GM19328 (cell line): ENCODE measurements at regions not wholly inside any gene's neighbourhood (a gene's known extent, or its start where the extent isn't known, plus 50 kb on each side); places are given as distances from the start of the nearest gene placed in this dataset.

Source experiments
- ATAC-seq: cut with Tn5 transposase; IDR thresholded peaks from one replicate; pipeline ENCODE4 v1.9.1; 2021; ENCODE audit warnings: mild to moderate bottlenecking, moderate library complexity; ENCODE audit not compliant: unreplicated experiment

DNA sequence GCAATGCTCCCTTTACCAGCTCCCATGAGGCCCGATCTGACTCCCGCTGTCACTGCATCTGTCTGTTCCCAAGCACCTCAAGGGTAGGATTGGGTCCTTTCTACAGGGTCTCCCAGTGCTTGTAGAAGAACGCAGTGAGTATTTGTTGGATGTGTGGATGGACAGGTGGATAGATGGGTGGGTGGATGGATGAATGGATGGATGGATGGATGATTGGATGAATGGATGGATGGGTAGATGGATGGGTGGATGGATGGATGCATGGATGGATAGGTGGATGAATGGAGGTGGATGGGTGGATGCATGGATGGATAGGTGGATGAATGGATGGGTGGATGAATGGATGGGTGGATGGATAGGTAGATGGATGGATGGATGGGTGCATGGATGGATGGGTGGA is 91.6 kb downstream of the HS1BP3 start:
- no peak for ATAC-seq

DNA sequence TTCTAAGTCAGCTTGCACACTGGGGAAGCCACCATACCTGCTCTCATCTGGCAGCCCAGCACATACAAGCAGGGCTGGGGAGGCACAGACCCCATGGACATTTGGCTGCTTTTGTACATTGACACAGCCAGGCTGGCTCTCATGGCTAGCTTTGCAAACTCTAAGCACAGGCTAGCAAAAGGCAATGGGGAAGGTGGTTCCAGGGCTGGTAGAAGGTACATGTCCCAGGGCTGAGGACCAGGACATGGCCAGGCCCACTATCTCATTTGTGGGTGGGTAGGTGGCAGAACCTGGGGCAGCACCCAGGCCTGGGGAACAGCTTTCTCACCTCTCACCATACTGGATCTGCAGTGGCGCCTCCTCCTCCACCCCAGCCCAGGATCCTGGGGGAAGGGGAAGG is 90.9 kb downstream of the HS1BP3 start:
- no peak for ATAC-seq

DNA sequence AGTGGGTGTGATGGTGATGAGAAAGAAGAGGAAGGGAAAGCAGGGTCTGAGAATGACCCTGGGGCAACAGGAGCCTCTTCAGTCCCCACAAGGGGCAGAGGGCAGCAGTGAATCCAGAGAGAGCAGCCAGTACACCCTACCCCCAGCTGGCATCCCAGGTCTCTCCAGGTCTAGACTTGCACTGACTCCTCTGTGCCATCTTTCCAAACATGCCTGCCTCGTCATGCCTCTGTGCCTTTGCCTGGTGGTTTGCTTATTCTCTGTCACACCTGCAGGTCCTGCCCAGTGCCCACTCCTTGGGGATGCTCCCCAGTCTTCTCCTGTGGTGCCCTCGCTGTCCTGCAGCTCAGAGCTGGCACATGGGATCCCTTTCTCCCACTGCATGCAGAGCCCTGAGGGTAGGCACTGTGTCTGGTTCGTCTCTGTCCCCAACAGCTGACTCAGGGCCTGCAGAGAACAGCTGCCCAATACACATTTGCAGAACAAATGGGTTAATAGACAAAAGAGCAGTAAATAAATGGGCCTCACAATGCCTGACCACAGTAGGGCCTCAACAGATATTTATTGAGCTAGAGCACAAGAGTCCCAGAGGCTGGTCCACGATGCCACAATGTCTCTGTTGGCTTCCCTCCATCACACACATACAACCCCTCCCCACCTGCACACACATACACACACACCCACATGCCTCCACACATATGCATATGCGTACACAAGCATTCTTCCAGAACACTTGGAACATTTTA is 89.8 kb downstream of the HS1BP3 start:
- no peak for ATAC-seq

DNA sequence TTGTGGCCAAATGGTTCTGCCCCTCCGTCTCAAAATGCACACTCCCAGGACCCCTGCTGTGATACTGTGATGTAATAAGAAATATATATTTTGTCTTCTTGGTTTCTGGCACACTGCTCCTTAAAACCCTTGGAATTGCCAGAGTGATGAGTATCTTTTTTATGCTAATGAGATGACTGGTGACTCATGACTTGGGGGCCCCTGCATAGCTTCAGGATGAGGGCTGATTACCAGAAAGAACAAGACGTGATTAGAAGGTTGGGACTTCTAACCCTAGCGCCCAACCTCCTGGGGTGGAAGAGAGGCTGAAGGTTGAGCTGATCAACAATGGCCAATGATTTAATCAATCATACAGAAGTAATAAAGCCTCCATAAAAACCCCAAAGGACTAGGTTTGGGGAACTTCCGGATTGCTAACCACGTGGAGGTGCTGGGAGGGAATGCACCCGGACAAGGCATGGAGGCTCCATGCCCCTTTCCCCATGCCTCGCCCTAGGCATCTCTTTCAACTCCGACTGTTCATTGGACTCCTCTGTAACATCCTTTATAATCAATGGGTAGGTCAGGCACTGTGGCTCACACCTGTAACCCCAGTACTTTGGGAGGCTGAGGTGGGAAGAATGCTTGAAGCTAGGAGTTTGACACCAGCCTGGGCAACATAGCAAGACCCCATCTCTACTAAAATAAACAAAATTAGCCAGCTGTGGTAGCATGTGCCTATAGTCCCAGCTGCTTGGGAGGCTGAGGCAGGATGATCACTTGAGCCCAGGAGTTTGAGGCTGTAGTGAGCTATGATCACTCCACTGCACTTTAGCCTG is 89.1 kb downstream of the HS1BP3 start:
- ATAC-seq: no peak

DNA sequence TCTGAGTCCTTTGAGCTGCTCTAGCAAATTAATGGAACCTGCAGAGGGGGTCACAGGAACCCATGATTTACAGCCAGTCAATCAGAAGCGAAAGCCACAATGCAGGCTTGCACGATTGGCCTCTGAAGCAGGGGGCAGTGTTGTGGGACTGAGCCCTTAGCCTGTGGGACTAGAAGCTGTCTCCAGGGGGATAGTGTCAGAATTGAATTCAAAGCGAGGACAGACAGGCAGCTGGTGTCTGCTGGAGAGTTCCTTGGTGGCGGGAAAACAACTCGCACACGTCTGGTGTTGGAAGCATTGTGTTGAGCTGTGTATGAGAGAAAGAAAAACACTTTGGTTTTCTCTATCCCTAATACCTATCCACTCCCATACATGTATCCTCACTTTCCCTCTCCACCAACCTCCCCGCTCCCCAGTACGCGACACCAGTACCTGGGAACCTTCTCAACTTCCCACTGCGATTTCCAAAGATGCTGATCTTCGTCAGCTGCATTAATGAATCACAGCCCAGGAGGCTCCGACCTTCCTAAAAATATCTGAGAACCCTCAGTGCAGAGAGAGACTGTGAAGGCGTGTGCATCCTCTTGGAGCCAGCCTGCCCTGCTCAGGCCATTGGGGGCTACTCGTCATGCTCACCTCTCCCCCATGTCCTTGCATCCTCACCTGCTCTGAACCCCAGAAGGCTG is 88.2 kb downstream of the HS1BP3 start:
- no peak for ATAC-seq

DNA sequence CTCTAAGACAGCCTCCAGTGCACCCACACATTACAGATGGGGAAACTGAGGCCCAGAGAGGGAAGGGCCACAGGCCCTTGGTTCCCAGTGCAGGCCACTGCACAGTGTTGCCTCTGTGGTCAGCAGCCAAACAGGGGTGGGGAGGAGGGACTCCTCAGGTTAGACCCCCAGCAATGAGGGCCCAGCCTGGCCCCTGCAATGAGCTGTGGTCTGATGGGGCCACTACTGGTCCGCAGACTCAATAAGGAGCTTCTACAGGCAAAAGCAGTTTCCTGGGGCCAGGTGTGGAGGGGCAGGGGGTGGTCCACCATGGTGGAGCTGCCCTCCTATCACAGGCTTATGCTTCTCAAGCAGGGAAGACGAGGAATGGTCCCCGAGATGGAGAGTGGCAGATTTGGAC is 87.6 kb downstream of the HS1BP3 start:
- no peak for ATAC-seq

DNA sequence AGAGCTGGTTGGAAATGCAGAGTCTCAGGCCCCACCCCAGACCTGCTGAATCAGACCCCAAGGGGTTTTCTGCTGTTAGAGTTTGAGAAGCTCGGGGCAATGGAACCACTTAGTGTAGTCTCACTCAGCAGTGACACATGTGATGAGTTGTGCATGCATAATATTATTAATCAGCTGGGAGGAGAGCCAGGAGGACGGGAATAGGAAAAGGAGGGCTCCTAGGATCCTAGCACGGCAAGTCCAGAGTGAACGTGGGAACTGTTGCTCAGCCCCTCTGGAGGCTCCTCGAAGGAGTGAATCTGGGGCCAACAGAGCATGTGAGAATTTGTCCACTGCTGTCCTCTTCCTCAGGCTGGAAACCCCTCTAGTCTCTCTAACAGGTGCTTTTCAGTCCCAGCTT is 87.1 kb downstream of the HS1BP3 start:
- no peak for ATAC-seq

DNA sequence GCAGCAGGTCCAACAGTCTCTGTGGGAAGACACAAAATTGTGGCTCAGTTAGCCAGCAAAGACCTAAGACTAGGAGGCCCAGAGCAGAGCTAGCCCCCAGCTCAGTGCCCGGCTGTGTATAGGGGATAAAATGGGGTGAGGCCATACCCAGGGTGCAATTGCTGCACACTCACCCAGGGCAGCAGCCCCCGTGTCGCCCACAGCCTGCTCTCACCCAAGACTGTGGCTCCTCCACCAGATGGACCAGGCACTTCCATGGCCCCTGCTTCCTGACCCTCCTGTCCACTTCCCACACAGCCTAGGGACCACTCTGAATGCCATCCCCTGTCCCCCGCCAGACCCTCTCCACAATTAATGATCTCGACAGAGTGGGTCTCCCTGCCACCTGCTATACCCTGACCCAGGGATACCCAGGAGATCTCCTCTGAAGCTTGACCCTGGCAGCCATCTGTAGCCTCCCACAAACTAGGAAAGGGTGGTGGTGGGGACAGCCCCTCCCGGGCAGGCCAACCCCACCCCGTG is 85.7 kb downstream of the HS1BP3 start:
- no peak for ATAC-seq

DNA sequence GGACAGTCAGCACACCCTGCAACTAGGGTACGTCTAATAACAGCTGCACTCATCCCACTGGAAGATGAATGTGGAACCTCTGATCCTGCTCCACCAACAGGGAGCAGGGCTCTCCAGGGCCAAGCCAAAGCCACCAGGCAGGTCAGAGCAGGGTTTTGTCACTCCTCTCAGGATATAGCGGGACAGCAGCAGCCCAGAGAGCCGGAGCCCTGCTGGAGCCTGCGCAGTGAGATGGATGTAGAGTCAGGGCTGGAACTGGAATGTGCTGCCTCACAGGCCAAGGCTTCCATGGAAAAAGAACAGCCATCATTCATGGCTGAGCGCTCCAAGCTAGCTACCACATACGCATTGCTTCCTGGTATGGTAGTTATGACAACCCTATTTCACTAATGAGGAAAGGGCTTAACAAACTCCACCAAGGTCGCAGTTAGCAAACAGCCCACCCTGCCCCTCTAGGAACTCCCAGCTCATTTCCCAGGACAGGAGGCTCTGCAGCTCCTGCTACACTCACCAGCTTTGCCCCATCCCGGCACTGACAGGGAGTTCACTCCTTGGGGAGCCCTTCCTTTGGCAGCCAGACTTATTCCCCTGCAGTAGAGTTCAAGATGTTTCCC is 85.2 kb downstream of the HS1BP3 start:
- ATAC-seq: no peak

DNA sequence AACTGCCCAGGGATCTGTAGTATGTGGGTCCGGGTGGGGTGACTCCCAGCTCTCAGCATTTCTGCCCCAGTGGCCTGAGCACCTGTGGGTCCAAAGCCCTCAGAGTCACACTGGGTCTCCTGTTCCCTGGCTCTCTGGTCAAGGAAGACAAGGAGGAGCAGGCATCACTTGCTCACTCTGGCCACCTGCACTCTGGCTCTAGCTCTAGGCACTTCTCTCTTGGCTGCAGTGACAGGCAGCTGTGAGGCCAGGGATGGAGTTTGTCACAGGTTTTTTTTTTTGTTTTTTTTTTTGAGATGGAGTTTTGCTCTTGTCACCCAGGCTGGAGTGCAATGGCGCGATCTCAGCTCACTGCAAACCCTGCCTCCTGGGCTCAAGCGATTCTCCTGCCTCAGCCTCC is 84.6 kb downstream of the HS1BP3 start:
- no peak for ATAC-seq

DNA sequence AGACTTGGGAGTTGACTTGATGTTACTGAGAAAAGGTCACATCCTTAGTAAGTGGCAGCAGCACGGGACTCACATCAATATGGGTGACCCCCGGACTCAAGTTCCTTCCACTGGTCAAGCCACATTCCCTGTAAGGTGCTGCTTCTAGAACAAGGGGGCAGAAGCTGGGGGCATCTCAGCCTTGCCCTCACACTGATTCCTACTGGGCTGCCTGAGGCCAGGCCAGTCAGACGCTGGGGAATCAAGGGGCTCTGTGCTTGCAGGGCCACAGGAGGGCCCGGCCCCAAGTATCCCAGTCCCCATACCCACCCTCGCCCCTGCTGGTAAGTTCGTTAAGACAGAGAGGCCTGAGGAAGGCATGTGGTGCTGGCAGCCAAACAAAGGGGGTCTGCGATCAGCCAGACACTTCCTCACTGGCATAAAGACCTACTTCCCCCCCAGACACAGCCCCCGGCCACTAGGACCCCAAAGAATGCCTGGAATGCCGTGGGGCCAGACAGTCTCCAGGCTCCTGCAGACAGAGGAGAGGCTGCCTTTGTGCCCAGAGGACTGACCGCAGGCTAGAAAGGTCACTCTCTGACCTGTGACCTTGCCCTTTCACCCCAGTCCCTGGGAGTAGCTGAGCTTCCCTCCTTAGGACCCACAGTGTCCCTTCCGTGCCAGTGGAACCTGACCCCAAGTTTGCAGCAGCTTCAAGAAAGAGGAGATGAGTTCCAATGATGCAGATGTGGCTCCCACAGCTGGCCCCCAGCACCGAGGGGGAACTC is 83.6 kb downstream of the HS1BP3 start:
- no peak for ATAC-seq
